ENCODE measurements at regions not wholly inside any gene's neighbourhood (a gene's known extent, or its start where the extent isn't known, plus 50 kb on each side); places are given as distances from the start of the nearest gene placed in this dataset.

DNA sequence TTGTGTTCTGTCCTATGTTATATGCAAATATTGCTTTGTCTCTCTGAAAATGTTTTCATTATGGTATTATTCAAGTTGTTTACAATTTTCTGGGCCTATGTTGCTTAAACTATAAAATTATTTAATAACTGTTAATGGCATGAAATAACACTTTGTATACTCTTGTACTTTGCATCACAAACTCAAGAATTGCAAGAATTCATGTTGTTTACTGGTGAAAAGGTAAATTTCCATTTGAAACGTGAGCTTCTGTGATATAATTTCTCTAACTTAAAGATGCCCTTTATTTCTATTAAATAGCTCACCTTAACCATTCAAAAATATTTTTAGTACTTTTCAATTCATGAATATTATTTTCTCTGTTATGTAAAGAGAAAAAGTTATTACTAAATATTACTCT is 1504.2 kb downstream of the SUCLG1 start (continued):
- TF ChIP-seq SIX5 (IDR thresholded peaks at IDR 0.05; ENCODE audit: low read depth, low read length, severe bottlenecking) (no peak), MEF2B (IDR thresholded peaks at IDR 0.05; ENCODE audit: partially characterized antibody, poor library complexity, severe bottlenecking) (no peak)

- H3K27me3 ChIP-seq (replicated peaks in 1 of 2; ENCODE audit: control insufficient read depth in 2 of 2, insufficient read depth in 2 of 2, low read length in 1 of 2), result no peaks in the 10 kb centered on the region
- DNase-seq (ENCODE audit: low read depth, low spot score), result no peak
- in situ Hi-C loops (cut with MboI) (no loop called here), intact Hi-C loops (cut with micrococcal nuclease; ENCODE audit: unreplicated experiment) (no loop called here)
- ChIA-PET POLR2A (no interaction called here), CTCF (no interaction called here), SMC1A (ENCODE audit: uncharacterized antibody, unreplicated experiment) (no interaction called here), RAD21 (ENCODE audit: unreplicated experiment) (no interaction called here)
- no TSS peak for BruUV-seq (replicated peaks)
- FAIRE-seq, result no peak
- TF ChIP-seq EGR1 (IDR thresholded peaks at IDR 0.05; ENCODE audit: borderline replicate concordance in 1 of 2, low read depth in 2 of 2, low read length in 2 of 2) (no peak), ZNF622 (IDR thresholded peaks at IDR 0.05) (no peak), WRNIP1 (IDR thresholded peaks at IDR 0.05; ENCODE audit: borderline replicate concordance, low read depth, low read length) (no peak), HDAC6 (IDR thresholded peaks at IDR 0.05; ENCODE audit: unreplicated experiment) (no peak), PRDM15 (CRISPR knock-in tag; IDR thresholded peaks at IDR 0.05) (no peak), RFX5 (IDR thresholded peaks at IDR 0.05; ENCODE audit: low read depth, low read length) (no peak), RELA (IDR thresholded peaks at IDR 0.05; ENCODE audit: borderline replicate concordance, partially characterized antibody) (no peak), PKNOX1 (IDR thresholded peaks at IDR 0.05) (no peak)
- TF ChIP-seq, protein P1, sequence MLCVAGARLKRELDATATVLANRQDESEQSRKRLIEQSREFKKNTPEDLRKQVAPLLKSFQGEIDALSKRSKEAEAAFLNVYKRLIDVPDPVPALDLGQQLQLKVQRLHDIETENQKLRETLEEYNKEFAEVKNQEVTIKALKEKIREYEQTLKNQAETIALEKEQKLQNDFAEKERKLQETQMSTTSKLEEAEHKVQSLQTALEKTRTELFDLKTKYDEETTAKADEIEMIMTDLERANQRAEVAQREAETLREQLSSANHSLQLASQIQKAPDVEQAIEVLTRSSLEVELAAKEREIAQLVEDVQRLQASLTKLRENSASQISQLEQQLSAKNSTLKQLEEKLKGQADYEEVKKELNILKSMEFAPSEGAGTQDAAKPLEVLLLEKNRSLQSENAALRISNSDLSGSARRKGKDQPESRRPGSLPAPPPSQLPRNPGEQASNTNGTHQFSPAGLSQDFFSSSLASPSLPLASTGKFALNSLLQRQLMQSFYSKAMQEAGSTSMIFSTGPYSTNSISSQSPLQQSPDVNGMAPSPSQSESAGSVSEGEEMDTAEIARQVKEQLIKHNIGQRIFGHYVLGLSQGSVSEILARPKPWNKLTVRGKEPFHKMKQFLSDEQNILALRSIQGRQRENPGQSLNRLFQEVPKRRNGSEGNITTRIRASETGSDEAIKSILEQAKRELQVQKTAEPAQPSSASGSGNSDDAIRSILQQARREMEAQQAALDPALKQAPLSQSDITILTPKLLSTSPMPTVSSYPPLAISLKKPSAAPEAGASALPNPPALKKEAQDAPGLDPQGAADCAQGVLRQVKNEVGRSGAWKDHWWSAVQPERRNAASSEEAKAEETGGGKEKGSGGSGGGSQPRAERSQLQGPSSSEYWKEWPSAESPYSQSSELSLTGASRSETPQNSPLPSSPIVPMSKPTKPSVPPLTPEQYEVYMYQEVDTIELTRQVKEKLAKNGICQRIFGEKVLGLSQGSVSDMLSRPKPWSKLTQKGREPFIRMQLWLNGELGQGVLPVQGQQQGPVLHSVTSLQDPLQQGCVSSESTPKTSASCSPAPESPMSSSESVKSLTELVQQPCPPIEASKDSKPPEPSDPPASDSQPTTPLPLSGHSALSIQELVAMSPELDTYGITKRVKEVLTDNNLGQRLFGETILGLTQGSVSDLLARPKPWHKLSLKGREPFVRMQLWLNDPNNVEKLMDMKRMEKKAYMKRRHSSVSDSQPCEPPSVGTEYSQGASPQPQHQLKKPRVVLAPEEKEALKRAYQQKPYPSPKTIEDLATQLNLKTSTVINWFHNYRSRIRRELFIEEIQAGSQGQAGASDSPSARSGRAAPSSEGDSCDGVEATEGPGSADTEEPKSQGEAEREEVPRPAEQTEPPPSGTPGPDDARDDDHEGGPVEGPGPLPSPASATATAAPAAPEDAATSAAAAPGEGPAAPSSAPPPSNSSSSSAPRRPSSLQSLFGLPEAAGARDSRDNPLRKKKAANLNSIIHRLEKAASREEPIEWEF (IDR thresholded peaks at IDR 0.05; ENCODE audit: insufficient replicate concordance, low read depth, low read length), result no peak
- TF ChIP-seq, protein P2, sequence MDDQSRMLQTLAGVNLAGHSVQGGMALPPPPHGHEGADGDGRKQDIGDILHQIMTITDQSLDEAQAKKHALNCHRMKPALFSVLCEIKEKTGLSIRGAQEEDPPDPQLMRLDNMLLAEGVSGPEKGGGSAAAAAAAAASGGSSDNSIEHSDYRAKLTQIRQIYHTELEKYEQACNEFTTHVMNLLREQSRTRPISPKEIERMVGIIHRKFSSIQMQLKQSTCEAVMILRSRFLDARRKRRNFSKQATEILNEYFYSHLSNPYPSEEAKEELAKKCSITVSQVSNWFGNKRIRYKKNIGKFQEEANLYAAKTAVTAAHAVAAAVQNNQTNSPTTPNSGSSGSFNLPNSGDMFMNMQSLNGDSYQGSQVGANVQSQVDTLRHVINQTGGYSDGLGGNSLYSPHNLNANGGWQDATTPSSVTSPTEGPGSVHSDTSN (IDR thresholded peaks at IDR 0.05; ENCODE audit: insufficient replicate concordance, low read depth, low read length), result no peak
- no peak overlapping the region for H3K9ac ChIP-seq (ENCODE audit: control insufficient read depth, insufficient read depth, low read length)
- H4K20me1 ChIP-seq (ENCODE audit: control insufficient read depth, insufficient read depth), result no peaks in the 10 kb centered on the region
- H3K4me1 ChIP-seq (ENCODE audit: control insufficient read depth, insufficient read depth, low read length), result no peaks in the 10 kb centered on the region
- H3K4me3 ChIP-seq, result no peak overlapping the region
- no peaks in the 10 kb centered on the region for H3K9me3 ChIP-seq (replicated peaks; ENCODE audit: control insufficient read depth, insufficient read depth, low read length)
- no peak overlapping the region for H3K4me2 ChIP-seq (ENCODE audit: control insufficient read depth, insufficient read depth)
- ATAC-seq, result no peak
- H3K36me3 ChIP-seq (ENCODE audit: control insufficient read depth in 2 of 2, insufficient read depth in 2 of 2, low read length in 1 of 2), result no peaks in the 10 kb centered on the region
- no peak overlapping the region for H3K27ac ChIP-seq (ENCODE audit: control insufficient read depth, insufficient read depth)
- WGBS (ENCODE audit: insufficient coverage, insufficient replicate concordance, low lambda C conversion rate, missing lambda C conversion rate), result 0% methylated on average over 1 of the region's 1 CpG
- H2AFZ ChIP-seq (ENCODE audit: control insufficient read depth, low read depth, low read length), result no peak overlapping the region
- H3K79me2 ChIP-seq (ENCODE audit: control insufficient read depth, insufficient read depth, low read length), result no peaks in the 10 kb centered on the region
These were observed 1519.9 kb downstream of the SUCLG1 start for GRCh38 chr2:82939211-82939610.
